Activated CD8-positive, alpha-beta memory T cell treated with anti-CD3 and anti-CD28 coated beads, Interleukin-2, amount 50 U/mL, for 4 hours (primary cell): ENCODE measurements at regions not wholly inside any gene's neighbourhood (a gene's known extent, or its start where the extent isn't known, plus 50 kb on each side); places are given as distances from the start of the nearest gene placed in this dataset.

Experiments used
- DNase-seq: peaks from one replicate; pipeline ENCODE4 v3.0.0-alpha.2; 2020

DNA sequence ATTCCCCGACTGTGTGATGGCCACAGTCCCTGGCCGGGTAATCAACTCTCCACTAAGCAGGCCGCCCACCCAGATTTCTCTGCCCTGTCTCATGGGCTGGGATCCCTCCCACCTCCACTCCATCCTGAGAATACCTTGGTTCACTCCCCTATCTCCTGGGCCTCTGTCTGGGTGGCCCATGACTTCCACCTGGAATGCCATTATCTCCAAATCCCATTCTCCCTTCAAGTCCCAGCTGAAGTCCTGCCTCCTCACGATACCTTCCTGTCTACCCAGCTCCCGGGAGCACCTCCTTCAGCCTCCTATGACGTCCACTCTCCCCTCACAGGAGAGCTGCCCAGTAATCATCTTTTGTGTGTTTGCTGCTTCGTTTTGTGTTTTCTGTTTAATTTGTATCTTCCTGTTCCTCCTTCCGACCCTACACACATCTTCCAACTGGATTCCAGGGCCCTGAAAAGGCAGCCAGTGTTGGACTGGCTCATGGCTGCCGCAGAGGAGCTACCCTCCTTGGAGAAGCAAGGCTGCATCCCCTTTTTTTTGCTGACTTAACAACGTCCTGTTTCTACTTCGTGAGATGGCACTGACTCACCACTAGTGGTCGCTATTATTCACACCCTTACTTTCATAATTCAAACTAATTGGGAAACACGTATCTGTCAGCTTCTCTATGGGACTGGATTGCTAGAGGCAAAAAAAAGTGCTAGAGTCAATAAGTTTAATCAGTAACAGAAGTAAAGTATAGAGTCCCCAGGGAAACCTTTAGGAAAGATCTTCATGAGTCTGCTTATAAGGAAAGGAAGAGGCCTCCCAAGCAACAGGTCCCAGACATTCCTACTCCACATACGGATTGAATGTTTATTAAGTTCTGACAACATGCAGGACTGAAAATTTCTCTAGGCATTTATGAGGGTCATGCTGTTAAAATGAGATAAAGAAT lies 171.9 kb upstream of the GATA6 start:
- DNase-seq = no peak

GRCh38 chr18:21998486-21998885 lies 170.9 kb upstream of the GATA6 start:
- no peak for DNase-seq

DNA sequence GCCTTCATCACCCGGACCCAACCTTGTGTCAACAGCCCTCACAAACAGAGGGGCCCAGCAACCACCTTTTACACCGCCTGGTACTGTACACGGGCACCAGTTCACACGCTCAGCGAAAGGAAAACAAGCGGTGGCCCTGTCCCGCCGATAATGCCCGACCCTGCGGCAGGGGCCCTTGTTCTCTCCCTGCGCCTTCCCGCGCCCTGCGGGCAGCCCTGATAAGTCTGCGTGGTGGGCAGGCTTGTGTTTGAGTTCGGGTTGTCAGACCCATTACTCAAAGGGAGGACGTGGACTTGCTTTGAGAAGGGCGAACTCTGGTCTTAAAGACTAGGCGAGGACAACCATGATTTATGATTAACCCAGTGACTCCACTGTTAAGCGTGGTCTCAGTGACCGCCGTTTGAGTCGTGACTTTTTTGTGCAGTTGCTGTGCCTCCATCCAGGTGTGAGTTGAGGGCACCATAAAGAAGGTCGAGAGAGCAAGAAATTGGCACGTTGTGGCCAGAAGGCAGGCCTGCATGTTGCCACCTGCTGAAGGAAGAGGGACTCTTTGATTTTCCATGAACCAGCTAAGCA lies 167.4 kb upstream of the GATA6 start:
- DNase-seq = no peak

GRCh38 chr18:22005191-22005841 lies 164.1 kb upstream of the GATA6 start:
- DNase-seq = no peak

DNA sequence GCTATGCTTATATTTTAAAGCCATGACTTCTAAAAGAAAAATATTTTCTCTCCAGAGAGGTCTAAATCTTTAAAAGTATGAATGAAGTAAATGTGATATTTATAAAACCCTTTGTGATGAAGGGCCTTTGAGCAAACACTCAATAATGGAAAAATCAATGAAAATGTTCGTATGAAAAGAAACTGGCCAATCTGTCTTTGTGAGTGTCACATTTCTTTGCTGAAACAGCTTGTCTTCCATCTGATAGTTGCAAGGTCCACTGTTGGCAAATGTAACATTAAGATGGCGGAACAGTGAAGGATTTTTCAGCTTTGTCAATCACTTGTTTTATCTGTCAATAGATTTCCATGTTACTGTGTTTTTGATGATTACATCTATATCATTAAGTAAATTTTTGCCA lies 162.9 kb upstream of the GATA6 start:
- no peak for DNase-seq

DNA sequence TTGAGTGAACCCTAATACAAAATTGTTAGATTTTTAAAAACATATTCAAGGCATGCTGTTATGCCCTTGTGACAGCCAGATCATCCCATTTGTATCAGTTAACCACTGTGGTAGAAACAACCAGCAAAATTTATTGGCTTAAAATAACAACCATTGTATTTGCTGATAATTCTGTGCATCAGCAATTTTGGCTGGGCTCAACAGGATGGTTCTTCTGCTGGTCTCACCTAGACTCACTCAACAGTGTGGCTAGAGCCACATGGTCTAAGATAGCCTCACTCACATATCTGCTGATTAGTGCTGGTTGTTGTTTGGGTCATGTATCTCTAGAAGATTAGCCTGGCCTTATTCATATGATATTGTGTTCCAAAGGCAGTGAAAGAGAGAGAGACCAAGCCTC lies 160.1 kb upstream of the GATA6 start:
- DNase-seq = no peak

- no peak for DNase-seq
Measured at GRCh38 chr18:22013993-22014392, 155.4 kb upstream of the GATA6 start.

- DNase-seq = no peak
Measured at GRCh38 chr18:22015156-22015555, 154.2 kb upstream of the GATA6 start.

GRCh38 chr18:22018366-22018765 lies 151.0 kb upstream of the GATA6 start:
- DNase-seq = no peak

DNA sequence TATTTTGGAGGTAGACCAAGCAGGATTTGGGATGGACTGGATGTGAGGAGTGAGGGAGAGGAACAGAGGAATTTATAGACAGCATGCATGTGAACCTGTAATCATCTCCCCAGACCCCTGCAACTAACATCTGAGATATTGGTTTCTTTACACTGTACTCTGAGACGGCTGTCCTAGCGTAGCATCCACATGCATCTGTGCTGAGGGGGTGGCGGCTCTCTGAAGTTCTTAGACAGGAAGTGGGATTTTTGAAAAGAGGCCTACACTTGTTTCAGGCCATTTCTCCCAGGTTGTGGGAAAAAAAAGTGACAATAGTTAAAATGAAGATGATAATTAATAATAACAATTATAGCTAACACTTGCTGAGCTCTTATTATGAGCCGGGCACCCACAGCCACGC lies 150.2 kb upstream of the GATA6 start:
- DNase-seq = no peak

DNA sequence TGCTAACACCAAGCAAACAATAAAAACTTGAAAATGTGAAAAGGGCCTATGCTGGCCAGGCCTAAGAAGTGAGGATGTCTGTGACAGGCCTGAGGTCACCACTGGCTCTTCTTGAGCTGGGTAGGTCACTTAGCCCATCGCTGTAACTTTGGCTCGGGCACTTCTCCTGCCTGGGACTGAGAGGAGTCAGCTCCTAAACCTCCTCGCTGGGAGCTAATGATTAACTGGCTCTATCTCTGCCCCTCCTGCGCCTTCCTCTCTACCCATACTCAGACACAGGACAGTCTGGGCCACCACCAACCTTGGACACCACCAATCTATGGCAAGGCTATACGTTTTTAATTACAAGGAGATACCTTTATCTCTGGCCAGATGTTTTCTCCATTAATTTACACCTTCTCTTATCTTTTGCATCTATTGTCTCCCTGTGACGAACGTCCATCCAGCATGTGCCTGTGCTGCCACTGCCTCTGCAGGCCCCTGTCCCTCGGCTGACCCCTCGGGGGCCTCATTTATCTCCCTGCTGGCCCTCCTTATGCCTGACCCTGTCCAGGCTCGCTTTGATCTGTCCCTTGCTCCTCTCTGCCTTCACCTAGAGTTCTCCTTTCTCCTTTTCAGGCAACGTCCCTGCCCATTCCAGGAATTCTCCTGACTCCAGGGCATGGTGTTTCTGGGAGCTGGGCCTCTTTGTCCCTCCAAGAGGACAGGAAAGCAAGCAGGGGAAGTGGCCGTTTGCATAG lies 149.1 kb upstream of the GATA6 start:
- DNase-seq = no peak

- DNase-seq = no peak
Measured at GRCh38 chr18:22020867-22021370, 148.5 kb upstream of the GATA6 start.

DNA sequence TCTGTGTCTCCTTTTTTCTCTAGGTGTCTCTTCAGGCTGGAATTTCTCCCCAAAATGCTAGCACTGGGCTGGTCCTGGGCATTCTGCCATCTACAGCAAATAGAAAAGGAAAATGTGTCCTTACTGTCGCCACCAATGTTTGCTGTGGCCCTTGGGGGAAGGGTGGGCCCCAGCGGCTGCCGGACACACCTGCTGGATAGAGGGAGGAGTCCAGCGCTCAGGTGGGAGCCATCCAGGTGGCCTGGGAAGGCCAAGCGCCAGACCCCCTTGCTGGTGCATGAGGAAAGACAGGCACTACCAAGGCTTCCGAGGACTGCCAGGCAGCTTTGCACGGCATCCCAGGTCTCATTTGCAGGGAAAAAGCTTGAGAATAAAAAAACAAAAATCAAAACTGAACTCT lies 147.7 kb upstream of the GATA6 start:
- no peak for DNase-seq

DNA sequence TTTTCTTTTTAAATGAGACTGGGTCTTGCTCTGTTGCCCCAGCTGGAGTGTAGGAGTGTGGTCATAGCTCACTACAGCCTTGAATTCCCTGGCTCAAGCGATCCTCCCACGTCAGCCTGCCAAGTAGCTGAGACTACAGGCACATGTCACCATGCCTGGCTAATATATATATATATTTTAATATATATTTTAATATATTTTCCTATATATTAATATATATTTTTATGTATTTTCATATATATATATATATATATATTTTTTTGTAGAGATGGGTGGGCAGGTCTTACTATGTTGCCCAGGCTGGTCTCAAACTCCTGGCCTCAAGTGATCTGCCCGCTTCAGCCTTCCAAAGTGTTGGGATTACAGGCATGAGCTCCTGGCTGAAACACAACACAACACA lies 144.5 kb upstream of the GATA6 start:
- DNase-seq = no peak

DNA sequence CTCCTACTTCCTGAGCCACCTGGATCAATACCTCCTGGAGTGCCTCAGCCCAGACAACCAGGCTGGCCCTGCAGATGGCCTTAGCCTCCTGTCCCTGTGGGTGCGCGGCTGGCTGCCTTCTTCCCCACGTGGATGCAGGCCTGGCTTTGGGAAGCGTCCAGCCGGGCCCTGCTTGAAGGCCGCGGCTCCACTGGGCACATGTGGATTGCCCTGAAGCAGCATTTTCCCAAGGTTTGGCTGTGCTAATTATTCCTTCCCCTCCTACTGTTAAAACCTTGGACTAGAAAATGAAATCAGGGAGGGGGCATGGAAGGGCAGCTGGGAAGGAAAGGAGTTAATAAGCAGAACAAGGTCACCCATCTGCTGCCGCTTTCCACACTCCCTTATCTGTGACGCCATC lies 143.0 kb upstream of the GATA6 start:
- no peak for DNase-seq

DNA sequence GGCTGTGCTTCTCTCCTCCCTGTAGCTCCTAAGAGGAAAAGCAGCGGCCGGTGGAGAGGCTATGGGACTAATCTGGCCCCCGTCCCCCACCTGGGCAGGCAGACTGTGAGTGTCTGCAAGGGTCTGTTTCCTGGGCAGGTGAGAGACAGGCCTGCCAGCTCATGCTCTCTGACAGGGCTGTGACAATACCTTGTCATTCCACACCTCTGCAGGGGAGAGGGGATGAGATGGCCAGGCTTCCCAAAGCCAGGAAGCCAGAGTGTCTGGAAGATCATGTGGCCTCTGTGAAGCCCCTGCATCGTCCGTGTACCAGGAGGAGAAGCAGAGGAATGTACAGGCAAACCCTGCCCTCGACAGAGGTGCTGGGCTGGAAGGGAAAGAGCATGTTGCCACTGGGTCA lies 142.5 kb upstream of the GATA6 start:
- DNase-seq = no peak

DNA sequence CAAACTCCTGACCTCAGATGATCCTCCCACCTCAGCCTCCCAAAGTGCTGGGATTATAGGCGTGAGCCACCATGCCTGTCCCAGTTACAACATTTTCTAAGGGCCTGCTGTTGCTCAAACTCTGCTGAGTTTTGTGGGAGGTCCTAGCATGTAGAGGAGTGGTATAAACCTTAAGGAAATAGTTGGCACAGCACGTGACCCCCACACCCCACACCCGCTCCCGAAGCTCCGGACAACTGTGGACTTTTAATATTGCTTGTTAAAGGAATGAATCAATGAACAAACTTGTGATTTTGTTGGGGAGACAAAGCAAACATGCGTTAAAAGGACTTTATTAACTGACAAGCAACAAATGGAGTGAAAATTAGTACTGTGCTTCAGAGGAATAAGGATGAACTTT lies 137.8 kb upstream of the GATA6 start:
- no peak for DNase-seq

DNA sequence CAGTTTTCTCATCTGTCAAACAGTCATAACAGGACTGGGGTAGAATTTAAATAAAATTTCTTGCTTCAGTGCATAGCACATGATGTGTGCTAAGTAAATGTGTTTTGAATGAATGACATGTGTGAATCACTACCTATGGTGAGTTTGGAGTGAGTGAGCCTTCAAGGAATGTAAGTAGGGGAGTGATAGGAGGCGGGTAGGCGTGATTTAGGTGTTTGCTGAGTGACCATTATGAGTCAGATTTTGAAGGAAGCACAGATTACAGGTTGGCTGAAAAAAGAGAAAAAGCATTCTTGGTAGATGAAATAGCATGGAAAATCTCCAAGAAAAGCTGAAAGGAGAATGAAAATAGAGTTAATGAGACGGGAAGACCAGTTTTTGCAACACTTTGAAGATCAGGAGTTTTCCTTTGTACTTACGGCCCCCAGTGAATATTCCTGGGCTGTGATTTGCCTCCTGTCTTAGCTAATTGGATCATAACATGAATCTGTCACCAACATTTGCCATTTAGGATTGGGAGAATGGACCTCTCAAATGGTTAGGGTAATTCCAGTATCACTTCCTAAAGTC lies 136.9 kb upstream of the GATA6 start:
- no peak for DNase-seq

DNA sequence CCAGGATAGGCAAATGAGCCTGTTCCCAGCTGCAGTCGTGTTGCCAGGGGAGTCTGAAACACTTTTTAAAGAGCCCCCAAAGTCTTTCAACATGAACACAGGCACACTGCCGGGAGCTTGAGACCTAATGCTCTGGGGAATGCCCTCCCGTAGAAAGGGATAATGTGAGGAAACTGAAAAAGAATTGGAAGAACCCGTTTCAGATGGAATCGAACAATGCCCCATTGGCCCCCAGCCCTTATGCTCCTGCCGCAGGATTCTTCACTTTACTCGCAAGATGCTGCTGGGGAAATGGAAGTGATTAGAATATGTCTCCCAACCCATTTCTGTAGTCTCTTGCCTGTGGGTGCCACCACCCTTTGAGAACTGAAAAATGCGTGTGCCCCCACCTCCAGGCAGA lies 136.3 kb upstream of the GATA6 start:
- DNase-seq = no peak

DNA sequence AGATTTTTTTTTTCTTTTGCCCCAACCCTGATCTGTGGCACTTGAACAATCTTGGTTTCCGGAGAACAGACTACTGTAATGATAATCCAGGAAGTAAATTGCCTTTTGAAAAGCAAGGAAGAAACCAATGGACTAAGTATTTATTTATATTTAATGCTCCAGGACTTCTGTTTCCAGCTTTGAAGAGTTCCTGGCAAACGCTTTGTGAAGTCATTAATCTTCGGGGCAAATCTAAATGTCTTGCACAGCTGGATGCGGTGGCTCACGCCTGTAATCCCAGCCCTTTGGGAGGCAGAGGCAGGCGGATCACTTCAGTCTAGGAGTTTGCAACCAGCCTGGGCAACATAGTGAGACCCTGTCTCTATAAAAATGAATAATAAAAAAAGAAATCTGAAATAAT lies 135.1 kb upstream of the GATA6 start:
- no peak for DNase-seq

DNA sequence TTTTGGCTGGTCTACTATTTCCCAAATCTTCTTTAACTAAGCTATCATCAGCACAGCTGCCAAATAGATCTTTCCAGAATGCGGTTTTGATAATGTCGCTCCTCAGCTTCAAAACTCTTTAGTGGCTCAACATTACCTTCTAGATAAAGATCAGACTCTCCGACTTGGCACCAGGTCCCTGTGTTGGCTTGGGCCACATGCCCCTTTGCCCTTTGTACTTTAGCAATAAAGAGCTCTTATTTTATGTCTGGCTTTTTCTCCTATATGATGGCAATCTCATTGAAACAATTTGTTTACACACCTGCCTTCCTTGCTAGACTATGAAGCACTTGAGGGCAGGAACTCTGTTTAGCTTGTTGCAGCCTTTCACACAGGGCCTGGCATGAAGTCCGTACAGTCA lies 128.9 kb upstream of the GATA6 start:
- DNase-seq = no peak

GRCh38 chr18:22043837-22044236 lies 125.6 kb upstream of the GATA6 start:
- DNase-seq = no peak
